ENCODE measurements at regions not wholly inside any gene's neighbourhood (a gene's known extent, or its start where the extent isn't known, plus 50 kb on each side); places are given as distances from the start of the nearest gene placed in this dataset.

DNA sequence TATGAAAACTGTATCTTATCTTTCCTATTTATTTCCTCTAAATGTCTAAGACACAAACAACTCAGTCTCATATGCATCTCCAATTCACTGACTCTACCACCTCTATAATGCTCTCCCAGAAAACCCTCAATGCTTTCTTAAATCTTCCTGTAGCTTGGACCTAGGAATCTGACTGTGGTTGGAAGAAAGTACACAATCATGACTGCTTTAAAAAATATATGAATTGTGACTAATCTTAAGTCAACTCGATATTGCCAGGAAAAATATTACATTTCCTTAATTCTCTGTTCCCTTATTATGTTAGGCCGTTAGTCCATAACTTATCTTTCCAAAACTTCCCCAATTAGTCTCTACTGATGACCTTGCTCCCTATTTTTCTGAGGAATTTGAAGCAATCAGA is 87.0 kb downstream of the SPCS3 start:
- no peak overlapping the region for H3K27ac ChIP-seq
- TF ChIP-seq, protein P1, sequence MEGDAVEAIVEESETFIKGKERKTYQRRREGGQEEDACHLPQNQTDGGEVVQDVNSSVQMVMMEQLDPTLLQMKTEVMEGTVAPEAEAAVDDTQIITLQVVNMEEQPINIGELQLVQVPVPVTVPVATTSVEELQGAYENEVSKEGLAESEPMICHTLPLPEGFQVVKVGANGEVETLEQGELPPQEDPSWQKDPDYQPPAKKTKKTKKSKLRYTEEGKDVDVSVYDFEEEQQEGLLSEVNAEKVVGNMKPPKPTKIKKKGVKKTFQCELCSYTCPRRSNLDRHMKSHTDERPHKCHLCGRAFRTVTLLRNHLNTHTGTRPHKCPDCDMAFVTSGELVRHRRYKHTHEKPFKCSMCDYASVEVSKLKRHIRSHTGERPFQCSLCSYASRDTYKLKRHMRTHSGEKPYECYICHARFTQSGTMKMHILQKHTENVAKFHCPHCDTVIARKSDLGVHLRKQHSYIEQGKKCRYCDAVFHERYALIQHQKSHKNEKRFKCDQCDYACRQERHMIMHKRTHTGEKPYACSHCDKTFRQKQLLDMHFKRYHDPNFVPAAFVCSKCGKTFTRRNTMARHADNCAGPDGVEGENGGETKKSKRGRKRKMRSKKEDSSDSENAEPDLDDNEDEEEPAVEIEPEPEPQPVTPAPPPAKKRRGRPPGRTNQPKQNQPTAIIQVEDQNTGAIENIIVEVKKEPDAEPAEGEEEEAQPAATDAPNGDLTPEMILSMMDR (conservative IDR thresholded peaks at IDR 0.05): no peak

DNA sequence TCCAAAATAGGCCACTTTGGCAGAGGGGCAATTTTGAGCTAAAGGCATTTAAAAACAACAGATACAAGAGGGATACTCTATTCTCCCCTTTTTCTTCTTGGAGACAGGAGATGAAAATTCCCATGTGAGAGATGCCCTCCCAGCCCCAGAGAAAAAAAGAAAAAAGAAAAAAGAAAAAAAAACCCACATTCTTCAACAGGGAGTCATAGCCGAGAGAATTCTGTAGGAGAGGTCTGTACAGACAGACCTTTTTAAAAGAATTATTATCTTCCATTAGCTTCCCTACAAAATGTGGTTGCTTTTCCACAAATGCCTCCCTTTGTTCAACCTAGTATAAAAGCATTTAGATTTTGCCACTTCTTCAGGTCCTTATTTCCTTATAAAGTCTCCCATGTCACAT is 89.9 kb downstream of the SPCS3 start:
- TF ChIP-seq, protein P1 (conservative IDR thresholded peaks at IDR 0.05): no peak
- H3K27ac ChIP-seq: no peak overlapping the region

DNA sequence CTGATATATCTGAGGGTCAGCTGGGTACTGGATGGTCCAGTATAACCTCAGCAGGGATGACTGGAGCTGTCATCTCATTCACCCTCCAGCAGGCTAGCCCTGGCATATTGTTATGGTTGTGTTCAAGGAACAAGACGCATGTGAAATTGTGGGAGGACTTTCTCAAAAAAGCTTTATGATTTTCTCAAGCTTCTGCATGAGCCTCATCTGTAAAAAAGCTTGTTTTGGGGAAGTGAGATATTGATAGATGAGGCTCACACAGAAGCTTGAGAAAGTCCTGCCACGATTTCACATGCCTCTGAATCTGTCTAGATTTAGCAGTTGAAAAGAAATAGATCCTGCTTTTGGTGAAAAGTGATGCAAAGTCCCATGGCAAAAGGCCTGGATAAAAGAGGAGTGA is 93.4 kb downstream of the SPCS3 start:
- TF ChIP-seq, protein P1 (conservative IDR thresholded peaks at IDR 0.05): no peak
- H3K27ac ChIP-seq: no peak overlapping the region

DNA sequence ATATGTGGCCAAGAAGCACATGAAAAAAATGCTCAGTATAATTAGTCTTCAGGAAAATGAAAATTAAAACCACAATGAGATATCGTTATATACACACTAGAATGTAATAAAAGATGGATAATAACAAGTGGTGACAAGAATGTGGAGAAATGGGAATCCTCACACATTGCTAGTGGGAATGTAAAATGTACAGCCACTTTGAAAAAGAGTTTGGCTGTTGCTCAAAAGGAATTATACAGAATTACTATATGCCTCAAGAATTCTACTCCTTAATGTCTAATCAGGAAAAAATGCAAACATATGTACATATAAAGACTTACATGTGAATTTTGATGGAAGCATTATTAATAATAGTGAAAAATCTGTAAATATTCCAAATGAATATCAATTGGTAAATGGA is 102.2 kb downstream of the SPCS3 start:
- no peak overlapping the region for H3K27ac ChIP-seq
- TF ChIP-seq, protein P1 (conservative IDR thresholded peaks at IDR 0.05): no peak

DNA sequence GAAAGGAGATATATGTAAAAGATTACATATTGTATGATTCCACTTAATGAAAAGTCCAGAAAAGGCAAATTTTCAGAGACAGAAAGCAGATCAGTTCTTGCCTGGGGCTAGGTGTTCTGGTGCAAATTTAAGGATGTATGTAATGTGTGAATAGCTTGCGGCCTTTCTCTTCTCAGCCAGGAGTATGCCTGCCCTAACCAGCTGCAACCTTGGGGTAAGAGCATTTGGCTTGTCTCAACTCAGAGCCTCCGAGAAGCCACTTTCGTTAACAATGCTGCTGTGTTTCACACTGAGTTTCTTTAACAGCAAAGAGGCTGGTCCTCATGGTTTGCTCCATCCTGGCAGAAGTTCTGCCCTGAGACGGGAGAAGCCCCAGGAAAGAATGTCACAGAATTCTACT is 102.7 kb downstream of the SPCS3 start:
- TF ChIP-seq, protein P1 (conservative IDR thresholded peaks at IDR 0.05): no peak
- H3K27ac ChIP-seq: no peak overlapping the region

DNA sequence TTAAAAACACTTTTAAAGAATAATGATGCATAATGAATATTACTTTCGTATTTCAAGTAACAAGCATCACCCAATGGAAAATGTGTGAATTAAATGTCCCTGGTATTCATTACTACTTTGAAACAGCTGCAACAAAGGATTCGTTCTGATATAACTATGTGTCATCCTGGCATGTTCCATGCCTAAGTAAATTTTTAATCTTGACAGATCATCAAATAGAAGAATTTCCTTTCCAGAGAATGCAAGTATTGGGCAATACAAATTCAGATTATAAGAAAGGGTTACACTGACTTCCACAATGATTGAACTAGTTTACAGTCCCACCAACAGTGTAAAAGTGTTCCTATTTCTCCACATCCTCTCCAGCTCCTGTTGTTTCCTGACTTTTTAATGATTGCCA is 105.3 kb downstream of the SPCS3 start:
- TF ChIP-seq, protein P1 (conservative IDR thresholded peaks at IDR 0.05): no peak
- no peak overlapping the region for H3K27ac ChIP-seq

DNA sequence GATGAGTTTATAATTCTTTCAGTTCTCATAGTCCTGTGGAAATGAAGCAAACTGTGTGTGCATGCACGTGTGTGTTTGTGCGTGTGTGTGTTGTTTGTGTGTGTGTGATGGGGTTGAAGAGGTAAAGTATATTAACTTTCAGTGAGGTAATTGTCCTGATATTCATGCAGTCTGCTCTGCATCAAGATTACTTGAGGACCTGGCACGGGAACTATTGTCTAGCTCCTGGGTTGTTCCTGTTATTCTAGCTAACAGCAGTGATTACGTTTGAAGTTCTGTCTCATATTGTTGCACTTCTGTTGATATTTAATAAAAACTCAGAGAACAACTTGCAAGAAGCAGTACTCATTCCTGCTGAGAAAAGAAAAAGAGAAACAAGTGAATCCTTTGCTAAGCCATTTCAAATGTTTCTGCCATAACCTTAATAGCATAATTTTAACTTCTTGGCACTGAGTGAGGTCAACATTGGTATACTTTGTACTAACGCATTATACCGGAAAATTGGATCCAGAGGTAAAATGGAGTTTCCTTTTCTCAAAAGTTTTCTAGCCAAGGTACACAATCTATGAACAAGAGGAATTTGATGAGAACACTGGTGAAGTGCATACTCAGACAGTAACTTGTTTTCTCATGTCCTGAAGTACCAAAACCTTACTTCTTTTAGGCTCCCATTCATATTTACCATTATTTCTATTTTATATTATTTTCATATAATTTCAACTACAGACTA is 113.2 kb downstream of the SPCS3 start:
- H3K27ac ChIP-seq: no peak overlapping the region
- TF ChIP-seq, protein P1 (conservative IDR thresholded peaks at IDR 0.05): no peak

All from VCaP (cell line).